Right renal cortex interstitium (tissue), 3 donors: ENCODE measurements at regions not wholly inside any gene's neighbourhood (a gene's known extent, or its start where the extent isn't known, plus 50 kb on each side); places are given as distances from the start of the nearest gene placed in this dataset.
"Not testable (repeated sequence)": the region's sequence is repeated elsewhere in the genome, so short reads cannot be mapped to it uniquely, and the experiment has no call there.

ENCODE experiments used
- DNase-seq, 3 donors: peaks; one replicate each; pipeline ENCODE4 v3.0.0-alpha.2; 2013; ENCODE audit warnings: low read depth in 3 of 3, low spot score in 2 of 3

GRCh38 chr16:66250686-66251431, 115.6 kb upstream of the CDH5 start:
- DNase-seq: no peak

DNA sequence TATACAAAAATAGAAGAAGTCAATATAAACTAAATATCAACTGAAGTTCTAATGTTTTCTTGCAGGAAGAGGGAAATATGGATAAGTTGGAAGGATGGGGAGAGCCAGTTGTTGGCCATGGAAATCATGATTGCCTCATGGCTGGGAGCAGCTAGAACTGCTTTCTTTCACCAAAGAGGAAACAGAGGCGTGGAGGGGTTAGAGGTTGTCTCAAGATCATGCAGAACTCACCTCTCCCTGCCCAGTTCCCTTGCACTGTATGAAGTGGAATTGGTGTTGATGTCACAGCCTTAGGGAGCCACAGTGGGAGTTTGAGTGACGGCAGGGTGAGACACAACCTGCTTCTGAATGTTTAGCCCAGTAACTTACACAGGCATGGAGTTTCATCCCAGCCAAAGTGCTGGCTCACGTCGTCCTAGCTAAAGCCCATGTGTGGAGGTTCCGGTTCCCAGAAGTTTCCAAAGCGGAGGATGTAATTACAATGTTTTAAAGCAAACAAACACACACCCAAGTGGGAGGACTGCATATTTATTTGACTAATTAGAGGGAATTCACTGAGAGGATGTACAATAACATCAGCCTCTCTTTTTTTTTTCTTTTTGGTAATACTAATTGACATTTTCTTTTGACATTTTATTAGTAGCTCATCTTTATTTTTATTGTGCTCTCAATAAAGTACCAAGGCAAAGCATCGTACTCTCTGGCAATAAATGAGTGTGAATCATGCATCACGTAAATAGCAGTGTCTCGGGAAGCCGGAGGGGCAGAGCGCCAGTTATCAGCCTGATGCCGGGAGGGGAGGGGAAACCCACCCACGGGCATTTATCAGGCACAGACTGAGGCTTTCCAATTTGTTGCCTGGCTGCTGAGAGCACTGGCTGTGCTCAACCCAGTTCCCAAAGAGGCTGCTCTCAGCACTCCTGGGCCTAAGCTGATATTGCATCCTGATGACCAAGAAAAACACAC, 118.7 kb upstream of the CDH5 start:
- no peak for DNase-seq

- no peak for DNase-seq
Measured at GRCh38 chr16:66245868-66246267, 120.6 kb upstream of the CDH5 start.

- no peak for DNase-seq
Measured at GRCh38 chr16:66245072-66245471, 121.4 kb upstream of the CDH5 start.

GRCh38 chr16:66242672-66243071, 123.8 kb upstream of the CDH5 start:
- DNase-seq: no peak

- DNase-seq: not testable (repeated sequence)
Measured at GRCh38 chr16:66242206-66242605, 124.3 kb upstream of the CDH5 start.

- DNase-seq: no peak
Measured at GRCh38 chr16:66240631-66241395, 125.7 kb upstream of the CDH5 start.

DNA sequence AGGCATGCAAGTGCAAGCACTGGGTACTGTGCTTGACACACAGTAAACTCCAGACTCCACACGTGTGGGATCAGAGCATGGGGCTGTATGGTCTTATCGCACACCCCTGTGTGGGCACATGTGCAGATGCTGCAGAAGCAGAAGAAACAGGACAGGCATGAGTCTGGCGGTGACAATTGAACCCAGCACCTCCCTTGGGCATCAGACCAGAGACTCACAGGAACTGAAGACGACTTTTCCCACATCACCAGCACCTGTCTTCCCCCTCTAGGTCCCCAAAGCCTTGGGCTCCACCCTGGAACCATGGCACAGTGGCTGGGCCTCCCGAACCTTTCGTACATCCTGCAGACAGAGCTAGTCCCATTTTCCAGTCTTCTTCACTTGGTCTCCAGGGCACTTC, 126.4 kb upstream of the CDH5 start:
- no peak for DNase-seq

DNA sequence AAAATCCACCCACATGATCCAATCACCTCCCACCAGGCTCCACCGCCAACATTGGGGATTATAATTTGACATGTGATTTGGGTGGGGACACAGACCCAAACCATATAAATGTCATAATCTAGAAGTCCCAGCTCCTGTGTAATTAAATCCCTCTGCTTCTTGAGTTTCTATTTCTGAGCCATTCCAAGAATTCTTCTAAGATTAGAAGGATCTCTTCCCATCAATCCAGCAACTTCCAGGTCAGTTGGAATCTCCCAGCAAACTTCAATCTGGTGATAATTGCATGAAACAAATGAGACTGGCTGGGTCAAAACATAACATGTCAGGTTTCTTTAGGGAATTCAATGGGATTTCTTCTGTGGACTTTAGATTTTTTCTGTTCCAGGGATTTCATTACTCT, 127.8 kb upstream of the CDH5 start:
- DNase-seq: no peak

GRCh38 chr16:66236301-66236700, 130.2 kb upstream of the CDH5 start:
- DNase-seq: no peak

- no peak for DNase-seq
Measured at GRCh38 chr16:66231452-66232160, 134.9 kb upstream of the CDH5 start.

- DNase-seq: no peak
Measured at GRCh38 chr16:66229651-66230050, 136.8 kb upstream of the CDH5 start.

- peak in 1 of 3 donors; percentile 52 for DNase-seq
Measured at GRCh38 chr16:66228792-66229191, 137.7 kb upstream of the CDH5 start.

DNA sequence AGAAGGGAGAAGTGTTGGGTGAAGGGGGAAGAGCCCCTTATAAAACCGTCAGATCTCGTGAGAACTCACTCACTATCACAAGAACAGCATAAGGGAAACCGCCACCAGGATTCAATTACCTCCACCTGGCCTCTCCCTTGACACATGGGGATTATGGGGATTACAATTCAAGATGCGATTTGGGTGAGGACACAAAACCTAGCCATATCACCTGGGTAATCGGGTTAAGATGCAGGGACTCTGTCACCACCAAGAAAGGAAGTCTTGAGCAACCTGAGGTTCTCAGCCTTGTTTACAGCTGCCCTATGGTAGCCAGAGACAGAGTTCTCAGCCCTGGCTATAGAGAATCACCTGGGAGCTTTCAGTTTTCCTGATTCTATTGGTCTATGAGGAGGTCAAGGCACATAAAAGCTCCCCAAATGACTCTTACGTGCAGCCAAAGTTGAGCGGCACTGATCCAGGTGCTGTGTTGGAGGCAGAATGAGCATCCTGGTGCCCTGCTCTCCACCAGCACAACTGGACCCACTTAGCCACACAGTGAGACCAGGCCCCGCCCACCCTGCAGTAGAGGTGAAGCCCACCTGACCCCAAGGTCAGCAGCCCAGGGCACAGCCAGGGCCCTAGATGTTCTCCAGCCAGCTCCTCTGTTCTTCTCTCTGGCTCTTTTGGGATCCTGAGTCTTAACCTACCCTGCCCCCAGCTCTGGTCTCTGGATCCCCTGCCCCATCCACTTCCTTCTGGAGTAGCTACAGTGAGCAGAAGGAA, 138.5 kb upstream of the CDH5 start:
- no peak for DNase-seq

- DNase-seq: no peak
Measured at GRCh38 chr16:66226762-66227161, 139.7 kb upstream of the CDH5 start.

- DNase-seq: no peak
Measured at GRCh38 chr16:66225696-66226095, 140.8 kb upstream of the CDH5 start.

DNA sequence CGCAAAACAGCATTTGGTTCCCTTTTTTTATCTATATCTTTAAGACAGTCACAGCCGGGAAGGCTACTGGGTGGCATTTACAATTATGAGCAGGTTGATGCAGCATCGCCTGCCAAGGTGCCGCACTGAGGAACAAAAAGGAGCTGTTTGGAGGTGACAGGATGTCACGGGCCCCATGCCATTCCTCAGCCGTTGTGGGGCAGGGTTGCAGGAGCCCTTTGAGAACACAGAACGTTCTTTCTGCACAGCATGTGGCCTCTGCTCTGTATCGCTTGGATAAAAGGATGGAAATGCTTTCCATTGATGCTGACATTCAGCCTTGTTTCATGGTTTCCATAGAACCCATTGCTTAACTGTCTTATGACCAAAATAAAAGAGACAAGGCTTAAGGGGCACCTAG, 141.9 kb upstream of the CDH5 start:
- no peak for DNase-seq

GRCh38 chr16:66224186-66224585, 142.3 kb upstream of the CDH5 start:
- DNase-seq: no peak

DNA sequence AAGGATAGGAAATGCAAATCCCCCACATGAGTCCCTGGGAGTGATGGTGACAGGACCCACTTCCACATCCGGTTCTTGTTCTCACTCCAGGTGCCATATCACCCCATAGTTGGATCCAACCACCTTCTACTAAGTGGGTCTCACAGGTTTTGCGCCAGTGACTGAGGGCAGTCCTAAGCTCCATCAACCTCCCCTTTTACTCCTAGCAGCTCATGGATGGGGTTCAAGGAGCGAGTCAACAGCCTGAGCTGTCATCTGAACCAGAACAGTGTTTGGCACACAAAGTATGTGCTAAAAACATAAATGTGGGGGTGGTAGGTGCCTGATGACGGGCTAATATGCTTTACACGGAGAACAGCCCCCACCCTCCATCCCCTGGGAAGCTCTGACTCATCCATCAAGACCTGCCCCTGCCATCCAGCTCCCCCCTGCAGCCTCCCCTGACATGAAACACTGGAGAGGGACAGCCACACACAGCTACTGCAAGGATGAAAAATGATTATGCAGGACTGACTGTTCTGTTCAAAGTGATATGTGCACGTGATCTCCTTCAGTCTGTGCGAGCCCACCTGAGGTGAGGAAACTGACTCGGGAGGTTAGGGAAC, 143.2 kb upstream of the CDH5 start:
- no peak for DNase-seq
